ENCODE measurements at regions not wholly inside any gene's neighbourhood (a gene's known extent, or its start where the extent isn't known, plus 50 kb on each side); places are given as distances from the start of the nearest gene placed in this dataset.
"Not testable (repeated sequence)": the region's sequence is repeated elsewhere in the genome, so short reads cannot be mapped to it uniquely, and the experiment has no call there.

GRCh38 chr11:64437426-64437825 is 78.5 kb downstream of the RPS6KA4 start:
- no peak for DNase-seq (ENCODE audit: low read depth in 1 of 2, low spot score in 1 of 2)
- no peak overlapping the region for H3K27ac ChIP-seq (replicated peaks)

GRCh38 chr11:64438986-64439771 is 80.2 kb downstream of the RPS6KA4 start:
- H3K27me3 ChIP-seq (ENCODE audit: insufficient read depth, poor library complexity, severe bottlenecking) = no peaks in the 10 kb centered on the region
- no peak overlapping the region for H3K27ac ChIP-seq (replicated peaks)
- H3K4me3 ChIP-seq (replicated peaks; ENCODE audit: insufficient read depth, low read length) = no peak overlapping the region

More at GRCh38 chr11:64437426-64437825, 78.5 kb downstream of the RPS6KA4 start:
- H3K4me3 ChIP-seq (replicated peaks; ENCODE audit: insufficient read depth, low read length) = no peak overlapping the region
- no peaks in the 10 kb centered on the region for H3K27me3 ChIP-seq (ENCODE audit: insufficient read depth, poor library complexity, severe bottlenecking)
- TF ChIP-seq SPI1 (IDR thresholded peaks at IDR 0.05; ENCODE audit: borderline replicate concordance, low read depth) (no peak), POLR2AphosphoS5 (IDR thresholded peaks at IDR 0.05; ENCODE audit: low read depth) (no peak), REST (IDR thresholded peaks at IDR 0.05; ENCODE audit: insufficient replicate concordance, low read depth) (no peak), GABPA (IDR thresholded peaks at IDR 0.05; ENCODE audit: low read depth) (no peak), CTCF (IDR thresholded peaks at IDR 0.05; ENCODE audit: insufficient read depth, low read length) (no peak)

GRCh38 chr11:64439772-64440491 is 81.0 kb downstream of the RPS6KA4 start:
- not testable (repeated sequence) for H3K27me3 ChIP-seq (ENCODE audit: insufficient read depth, poor library complexity, severe bottlenecking); H3K4me3 ChIP-seq (replicated peaks; ENCODE audit: insufficient read depth, low read length)

More at GRCh38 chr11:64438986-64439771, 80.2 kb downstream of the RPS6KA4 start:
- TF ChIP-seq REST (IDR thresholded peaks at IDR 0.05; ENCODE audit: insufficient replicate concordance, low read depth) (no peak), GABPA (IDR thresholded peaks at IDR 0.05; ENCODE audit: low read depth) (no peak), CTCF (IDR thresholded peaks at IDR 0.05; ENCODE audit: insufficient read depth, low read length) (no peak), SPI1 (IDR thresholded peaks at IDR 0.05; ENCODE audit: borderline replicate concordance, low read depth) (no peak), POLR2AphosphoS5 (IDR thresholded peaks at IDR 0.05; ENCODE audit: low read depth) (no peak)
- DNase-seq (ENCODE audit: low read depth in 1 of 2, low spot score in 1 of 2) = no peak

GRCh38 chr11:64441127-64441526 is 82.2 kb downstream of the RPS6KA4 start:
- Histone ChIP-seq H3K4me3 (replicated peaks; ENCODE audit: insufficient read depth, low read length) (no peak overlapping the region), H3K27ac (replicated peaks) (no peak overlapping the region), H3K27me3 (ENCODE audit: insufficient read depth, poor library complexity, severe bottlenecking) (no peaks in the 10 kb centered on the region)
- no peak for DNase-seq (ENCODE audit: low read depth in 1 of 2, low spot score in 1 of 2)
- no peak for TF ChIP-seq REST (IDR thresholded peaks at IDR 0.05; ENCODE audit: insufficient replicate concordance, low read depth)
- no peak for TF ChIP-seq GABPA (IDR thresholded peaks at IDR 0.05; ENCODE audit: low read depth)
- TF ChIP-seq CTCF (IDR thresholded peaks at IDR 0.05; ENCODE audit: insufficient read depth, low read length) = no peak
- TF ChIP-seq SPI1 (IDR thresholded peaks at IDR 0.05; ENCODE audit: borderline replicate concordance, low read depth) = no peak
- no peak for TF ChIP-seq POLR2AphosphoS5 (IDR thresholded peaks at IDR 0.05; ENCODE audit: low read depth)

More at GRCh38 chr11:64439772-64440491, 81.0 kb downstream of the RPS6KA4 start:
- DNase-seq (ENCODE audit: low read depth in 1 of 2, low spot score in 1 of 2); H3K27ac ChIP-seq (replicated peaks): not testable (repeated sequence)
